HTR-8/SVneo (cell line): ENCODE measurements at regions not wholly inside any gene's neighbourhood (a gene's known extent, or its start where the extent isn't known, plus 50 kb on each side); places are given as distances from the start of the nearest gene placed in this dataset.
"Not testable (repeated sequence)": the region's sequence is repeated elsewhere in the genome, so short reads cannot be mapped to it uniquely, and the experiment has no call there.

Experiments used
- DNase-seq: peaks from one replicate; pipeline ENCODE4 v3.0.0; 2011; ENCODE audit warnings: low spot score, mixed read lengths; ENCODE audit not compliant: insufficient read length
- FAIRE-seq: peaks from 2 replicates; lab custom pipeline; 2011; peaks lifted over from hg19 to GRCh38; lab: Jason Lieb, UNC

- DNase-seq (no peak), FAIRE-seq (no peak)
These were observed 915.4 kb upstream of the AUTS2 start for GRCh38 chr7:68682910-68683309.

- no peak for FAIRE-seq
- no peak for DNase-seq
These were observed 913.9 kb upstream of the AUTS2 start for GRCh38 chr7:68684246-68684839.

- FAIRE-seq (no peak), DNase-seq (no peak)
These were observed 913.3 kb upstream of the AUTS2 start for GRCh38 chr7:68684996-68685395.

GRCh38 chr7:68688416-68689086 is 909.7 kb upstream of the AUTS2 start:
- DNase-seq (no peak), FAIRE-seq (no peak)

GRCh38 chr7:68689087-68689433 is 909.2 kb upstream of the AUTS2 start:
- no peak for FAIRE-seq

GRCh38 chr7:68691261-68692216 is 906.7 kb upstream of the AUTS2 start:
- DNase-seq (peak; percentile 46), FAIRE-seq (peak; percentile 46)

More at GRCh38 chr7:68689087-68689433, 909.2 kb upstream of the AUTS2 start:
- DNase-seq = no peak

GRCh38 chr7:68692511-68692910 is 905.8 kb upstream of the AUTS2 start:
- FAIRE-seq = no peak
- DNase-seq = no peak

- FAIRE-seq (no peak), DNase-seq (no peak)
These were observed 903.6 kb upstream of the AUTS2 start for GRCh38 chr7:68694656-68695055.

- FAIRE-seq = no peak
These were observed 900.4 kb upstream of the AUTS2 start for GRCh38 chr7:68697796-68698280.

GRCh38 chr7:68699090-68699711 is 899.1 kb upstream of the AUTS2 start:
- FAIRE-seq (no peak), DNase-seq (peak; percentile 41)

More at GRCh38 chr7:68697796-68698280, 900.4 kb upstream of the AUTS2 start:
- no peak for DNase-seq

- FAIRE-seq = no peak
These were observed 897.9 kb upstream of the AUTS2 start for GRCh38 chr7:68700414-68700813.

GRCh38 chr7:68706291-68706690 is 892.0 kb upstream of the AUTS2 start:
- FAIRE-seq = no peak

More at GRCh38 chr7:68700414-68700813, 897.9 kb upstream of the AUTS2 start:
- no peak for DNase-seq

GRCh38 chr7:68707159-68707558 is 891.1 kb upstream of the AUTS2 start:
- no peak for FAIRE-seq

More at GRCh38 chr7:68706291-68706690, 892.0 kb upstream of the AUTS2 start:
- peak; percentile 51 for DNase-seq

GRCh38 chr7:68707958-68708357 is 890.3 kb upstream of the AUTS2 start:
- FAIRE-seq = no peak
- DNase-seq = no peak

More at GRCh38 chr7:68707159-68707558, 891.1 kb upstream of the AUTS2 start:
- DNase-seq = no peak

- FAIRE-seq (no peak), DNase-seq (no peak)
These were observed 885.2 kb upstream of the AUTS2 start for GRCh38 chr7:68712956-68713495.

- not testable (repeated sequence) for DNase-seq
These were observed 884.1 kb upstream of the AUTS2 start for GRCh38 chr7:68714135-68714534.

GRCh38 chr7:68715907-68716306 is 882.4 kb upstream of the AUTS2 start:
- FAIRE-seq (no peak), DNase-seq (no peak)

More at GRCh38 chr7:68714135-68714534, 884.1 kb upstream of the AUTS2 start:
- not testable (repeated sequence) for FAIRE-seq

GRCh38 chr7:68717176-68717575 is 881.1 kb upstream of the AUTS2 start:
- no peak for DNase-seq
- FAIRE-seq = no peak

GRCh38 chr7:68718097-68718551 is 880.2 kb upstream of the AUTS2 start:
- FAIRE-seq = no peak
- no peak for DNase-seq

- FAIRE-seq (no peak), DNase-seq (no peak)
These were observed 877.6 kb upstream of the AUTS2 start for GRCh38 chr7:68720697-68721096.
